ENCODE measurements at regions not wholly inside any gene's neighbourhood (a gene's known extent, or its start where the extent isn't known, plus 50 kb on each side); places are given as distances from the start of the nearest gene placed in this dataset.
"Not testable (repeated sequence)": the region's sequence is repeated elsewhere in the genome, so short reads cannot be mapped to it uniquely, and the experiment has no call there.

DNA sequence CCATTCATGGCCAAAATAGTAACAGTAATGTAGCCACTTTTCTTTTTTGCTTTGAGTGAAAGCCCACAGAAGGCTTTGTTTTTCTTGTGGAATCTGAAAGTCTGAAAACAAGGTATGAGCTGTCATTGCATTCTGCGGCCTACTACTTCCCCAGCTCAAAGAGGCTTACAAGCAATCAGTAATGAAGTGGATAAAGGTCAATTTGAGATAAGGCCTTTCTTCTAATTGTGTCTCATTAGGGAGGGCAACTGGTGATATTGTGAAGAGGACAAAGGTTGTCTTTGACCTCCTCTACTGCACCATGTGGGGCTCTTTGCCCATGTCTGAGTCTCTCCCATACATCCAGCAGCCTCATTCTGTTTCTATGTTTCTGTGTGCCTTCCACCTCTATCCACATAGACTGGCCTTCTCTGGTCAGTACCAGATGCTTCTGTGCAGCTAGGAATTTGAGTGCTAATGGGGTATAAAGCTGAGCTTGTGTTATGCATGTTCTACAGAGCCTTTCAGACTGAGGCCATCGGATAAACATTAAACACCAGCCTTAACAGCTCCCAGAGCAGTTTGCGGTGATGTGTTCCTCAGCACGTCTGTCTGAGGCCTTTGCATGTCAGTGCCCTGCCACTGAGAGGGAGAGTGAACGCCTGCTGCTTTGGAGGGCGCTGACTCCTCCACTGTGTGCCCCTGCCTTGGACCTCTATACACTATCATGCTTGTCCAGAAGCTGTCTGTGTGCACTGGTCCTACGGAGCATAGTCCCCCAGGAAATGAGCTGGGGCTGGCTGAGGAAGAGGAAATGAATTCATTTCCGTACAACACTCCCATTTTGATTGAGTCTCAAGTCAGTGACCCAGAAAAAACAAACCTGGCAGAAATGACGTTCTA is 80.2 kb downstream of the SH2D1A start:
- DNase-seq (ENCODE audit: low spot score): no peak

DNA sequence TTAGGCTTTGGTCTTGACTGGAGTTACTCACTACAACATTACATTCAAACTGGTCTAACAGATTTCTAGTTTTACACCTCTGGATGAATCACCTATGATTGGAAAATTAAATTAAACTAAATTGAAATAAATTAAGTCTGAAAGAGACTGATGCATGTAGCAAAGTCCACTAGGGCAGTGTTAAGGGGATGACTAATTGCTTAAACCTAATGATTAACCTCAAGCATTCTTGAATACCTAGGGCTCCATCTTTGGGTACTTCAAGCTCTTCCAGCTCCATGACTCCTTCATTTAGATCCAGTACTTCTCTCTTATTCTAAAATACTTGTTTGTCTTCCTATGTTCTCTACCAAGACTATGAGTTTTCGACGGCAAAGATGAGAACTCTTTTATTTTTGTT is 86.8 kb downstream of the SH2D1A start:
- DNase-seq (ENCODE audit: low spot score): no peak

DNA sequence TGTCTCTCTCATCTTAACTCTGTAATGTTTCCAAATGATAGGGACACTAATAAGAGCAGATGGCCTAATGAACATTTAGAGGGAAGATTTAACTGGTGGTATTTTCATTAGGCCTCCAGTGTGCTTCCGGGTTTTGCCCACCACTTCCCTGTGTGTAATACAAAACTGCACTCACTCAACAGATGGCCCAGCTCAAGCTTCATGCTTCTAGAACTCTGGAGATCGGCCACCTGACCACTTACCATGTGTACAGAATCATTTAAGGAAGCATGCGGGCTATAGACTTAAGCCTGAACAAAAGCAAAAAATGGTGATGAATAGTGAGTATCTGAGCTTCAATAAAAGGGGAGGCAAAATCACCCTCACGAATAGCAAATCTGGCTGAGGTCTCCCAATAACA is 89.3 kb downstream of the SH2D1A start:
- no peak for DNase-seq (ENCODE audit: low spot score)

DNA sequence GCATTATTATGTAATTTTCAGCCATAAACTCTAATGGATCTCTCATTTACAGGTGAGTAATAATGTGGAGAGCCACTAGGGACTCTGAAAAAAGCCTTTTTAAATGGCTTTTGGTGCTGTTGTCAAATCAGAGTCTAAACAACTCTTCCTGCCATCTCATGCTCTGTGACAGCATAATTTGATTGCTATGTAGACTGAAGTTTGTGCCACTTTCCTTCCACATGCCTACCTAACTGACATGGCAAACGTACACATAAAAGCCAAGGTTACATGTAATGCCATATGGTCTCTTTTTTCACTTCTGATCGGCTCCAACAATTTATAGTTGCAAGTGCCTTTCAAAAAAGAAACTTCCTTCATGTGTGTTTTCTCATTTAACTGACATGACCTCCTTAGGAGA is 94.3 kb downstream of the SH2D1A start:
- no peak for DNase-seq (ENCODE audit: low spot score)

DNA sequence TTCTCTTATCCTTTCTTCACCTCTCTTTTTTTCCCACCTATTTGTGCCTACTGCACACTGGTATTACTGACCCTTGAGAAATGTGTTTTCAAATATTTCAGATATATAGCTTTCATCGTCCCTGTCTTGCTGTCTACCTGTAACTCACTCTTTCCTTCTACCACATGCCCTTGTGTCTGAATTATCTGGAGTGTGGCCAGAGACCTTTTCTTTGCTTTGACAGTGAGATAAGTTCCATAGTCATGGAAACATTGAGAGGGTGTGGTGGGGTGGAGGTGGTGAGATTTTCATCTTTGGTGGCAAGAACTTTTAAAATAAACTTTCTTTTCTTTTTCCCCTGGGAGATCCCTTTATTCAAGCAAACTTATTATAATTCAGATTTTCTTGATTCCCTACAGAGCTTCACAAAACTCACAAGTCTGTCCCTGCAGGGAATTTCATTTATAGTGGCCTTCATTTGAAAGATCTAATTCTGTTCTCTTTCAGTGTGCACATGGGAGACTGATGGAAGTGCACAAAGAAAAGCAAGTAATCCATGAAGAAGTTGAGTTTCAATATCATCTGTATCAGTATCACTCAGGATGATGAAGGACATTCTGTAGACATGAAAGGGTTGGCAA is 95.7 kb downstream of the SH2D1A start:
- no peak for DNase-seq (ENCODE audit: low spot score)

DNA sequence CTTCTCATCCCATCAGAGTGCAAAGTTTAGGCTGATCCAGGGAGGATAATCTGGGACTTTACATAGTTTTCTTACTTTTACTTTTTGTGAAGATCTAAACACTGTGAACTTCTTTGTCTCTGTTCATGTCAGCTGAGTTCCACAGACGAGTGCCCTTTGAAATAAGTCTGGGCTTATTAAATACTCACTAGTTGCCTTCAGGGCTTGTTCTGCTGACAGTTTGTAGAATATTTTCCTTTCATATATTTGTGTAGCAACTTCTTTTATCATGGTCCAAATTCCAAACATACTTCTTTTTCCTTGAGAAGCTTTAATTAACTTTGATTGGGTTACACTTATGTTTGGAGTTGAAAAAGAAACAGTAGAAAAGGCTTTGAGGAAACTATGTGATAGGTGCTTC is 109.6 kb downstream of the SH2D1A start:
- DNase-seq (ENCODE audit: low spot score): no peak

DNA sequence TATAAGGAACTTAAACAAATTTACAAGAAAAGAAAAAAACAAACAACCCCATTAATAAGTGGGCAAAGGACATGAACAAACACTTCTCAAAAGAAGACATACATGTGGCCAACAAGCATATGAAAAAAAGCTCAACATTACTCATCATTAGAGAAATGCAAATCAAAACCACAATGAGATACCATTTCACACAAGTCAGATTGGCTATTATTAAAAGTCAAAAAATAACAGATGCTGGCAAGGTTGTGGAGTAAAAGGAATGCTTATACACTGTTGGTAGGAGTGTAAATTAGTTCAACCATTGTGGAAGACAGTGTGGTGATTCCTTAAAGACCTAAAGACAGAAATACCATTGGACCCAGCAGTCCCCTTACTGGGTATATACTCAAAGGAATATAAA is 113.5 kb downstream of the SH2D1A start:
- not testable (repeated sequence) for DNase-seq (ENCODE audit: low spot score)

DNA sequence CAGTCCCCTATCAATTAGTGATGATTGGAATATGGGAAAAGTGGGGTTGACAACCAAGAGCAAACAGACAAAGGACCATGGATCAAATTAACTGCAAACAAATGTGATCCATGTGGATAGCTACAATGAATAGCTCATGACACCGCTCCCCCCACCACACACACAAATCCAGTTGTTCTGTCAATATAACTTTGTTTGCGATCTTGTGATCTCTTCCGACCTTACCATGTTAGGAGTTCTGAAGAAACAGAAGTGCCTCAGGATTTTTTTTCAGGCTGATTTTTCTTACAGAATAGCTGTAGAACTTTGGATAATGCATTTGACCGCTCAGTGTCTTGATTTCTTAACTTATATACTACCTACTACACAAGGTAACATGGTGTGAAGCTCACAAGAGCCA is 116.6 kb downstream of the SH2D1A start:
- DNase-seq (ENCODE audit: low spot score): no peak

DNA sequence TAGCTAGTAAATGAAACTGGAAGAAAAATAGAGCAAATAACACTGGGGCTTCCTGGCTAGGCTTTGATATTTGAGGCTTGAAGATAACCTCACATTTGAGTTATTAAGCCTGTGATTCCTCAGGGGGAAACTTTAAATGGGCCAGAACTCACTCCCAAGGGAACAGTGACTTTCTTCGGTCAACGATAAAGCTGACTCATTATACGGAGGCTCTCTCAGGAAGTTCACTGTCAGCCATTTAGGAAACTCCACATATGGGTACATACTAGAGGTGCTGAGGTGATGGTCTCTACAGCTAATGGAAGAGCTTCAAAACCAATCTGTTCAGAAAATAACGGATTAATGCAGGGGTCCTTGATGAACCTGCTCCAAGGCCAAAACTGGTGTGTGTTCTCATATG is 120.8 kb downstream of the SH2D1A start:
- no peak for DNase-seq (ENCODE audit: low spot score)

DNA sequence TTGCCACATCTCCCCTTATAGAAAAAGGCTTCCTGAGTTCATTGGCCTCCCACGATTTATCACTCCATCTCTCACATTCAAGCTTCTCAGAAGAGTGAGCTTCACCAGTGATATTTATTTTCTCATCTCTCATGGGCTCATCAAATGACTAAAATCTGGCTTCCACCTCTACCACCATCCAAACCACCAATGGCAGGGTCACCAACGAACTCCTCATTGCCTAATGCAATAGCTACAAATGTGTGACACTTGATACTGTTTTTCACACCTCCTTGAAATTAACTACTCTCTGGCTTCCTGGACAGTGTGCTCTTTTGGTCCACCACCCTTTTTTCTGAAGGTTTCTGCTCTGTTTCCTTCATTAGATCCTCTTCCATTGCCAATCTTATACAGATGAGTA is 129.0 kb downstream of the SH2D1A start:
- no peak for DNase-seq (ENCODE audit: low spot score)

DNA sequence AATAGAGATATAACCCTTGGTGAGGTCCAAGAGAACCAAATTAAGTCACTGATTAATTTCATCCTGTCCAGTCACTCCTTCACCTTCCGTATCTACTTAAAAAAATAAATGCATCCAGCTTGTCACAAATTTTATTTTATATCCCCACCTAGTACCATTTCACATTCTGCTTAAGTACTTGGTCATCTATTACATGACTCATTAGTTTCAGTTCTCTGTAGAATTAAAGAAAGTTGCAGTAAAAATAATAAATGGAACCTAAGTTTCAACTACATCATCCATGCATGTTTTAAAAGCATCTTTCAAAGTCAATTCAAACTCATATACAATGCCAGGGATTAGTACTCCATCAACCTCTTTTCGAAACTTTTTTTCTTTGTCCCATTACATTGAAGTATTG is 130.2 kb downstream of the SH2D1A start:
- DNase-seq (ENCODE audit: low spot score): no peak

DNA sequence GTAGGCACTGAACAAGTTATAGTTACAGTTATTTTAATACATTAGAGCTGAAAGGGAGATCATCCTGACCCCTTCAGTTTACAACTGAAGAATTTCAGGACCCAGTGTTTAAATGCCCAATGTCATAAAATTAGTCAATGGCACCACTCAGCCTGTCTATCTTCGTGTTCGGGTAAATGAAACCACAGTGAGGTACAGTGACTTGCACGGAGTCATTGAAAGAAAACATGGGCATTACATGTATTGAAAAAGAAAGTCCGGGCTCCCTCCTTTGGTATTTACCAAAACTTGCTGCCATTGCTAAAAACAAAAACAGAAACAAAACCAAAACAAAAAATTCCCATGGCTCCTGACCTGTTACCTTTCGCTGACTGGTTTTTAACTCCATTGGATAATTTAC is 131.7 kb downstream of the SH2D1A start:
- DNase-seq (ENCODE audit: low spot score): no peak

DNA sequence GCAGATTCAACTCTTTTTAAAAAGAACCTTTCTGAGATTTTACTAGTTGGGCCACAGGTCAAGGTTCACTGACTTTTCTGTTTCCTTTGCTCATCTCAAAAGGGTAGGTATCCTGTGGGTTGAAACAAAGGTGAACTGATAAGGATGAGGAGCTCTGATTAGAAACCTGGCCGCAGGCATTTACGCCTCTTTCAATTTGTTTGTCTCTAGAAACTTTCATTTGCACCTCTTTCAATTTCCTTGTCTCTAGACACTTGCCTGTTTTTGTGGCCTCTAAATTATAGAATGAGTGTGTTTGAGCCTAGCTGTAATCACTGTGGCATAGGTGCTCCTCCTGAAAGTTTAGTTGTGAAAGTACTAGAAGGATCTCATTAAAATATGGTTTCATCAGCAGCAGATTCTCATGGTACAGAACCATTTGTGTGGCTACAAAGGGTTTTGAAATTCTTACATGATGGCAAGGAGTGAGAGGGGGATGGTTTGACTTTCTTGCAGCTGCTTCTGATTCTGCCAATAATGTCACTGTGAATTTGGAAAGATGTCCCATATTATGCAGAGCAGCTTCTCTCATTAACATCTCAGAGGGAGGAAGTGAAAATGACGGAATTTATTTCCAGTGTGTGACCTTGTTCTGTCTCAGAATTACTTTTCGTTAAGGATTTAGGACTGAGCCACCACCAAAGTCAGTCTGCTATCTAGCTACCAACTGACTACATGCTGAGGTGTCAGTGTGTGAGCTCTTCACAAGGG is 142.2 kb downstream of the SH2D1A start:
- DNase-seq (ENCODE audit: low spot score): no peak

DNA sequence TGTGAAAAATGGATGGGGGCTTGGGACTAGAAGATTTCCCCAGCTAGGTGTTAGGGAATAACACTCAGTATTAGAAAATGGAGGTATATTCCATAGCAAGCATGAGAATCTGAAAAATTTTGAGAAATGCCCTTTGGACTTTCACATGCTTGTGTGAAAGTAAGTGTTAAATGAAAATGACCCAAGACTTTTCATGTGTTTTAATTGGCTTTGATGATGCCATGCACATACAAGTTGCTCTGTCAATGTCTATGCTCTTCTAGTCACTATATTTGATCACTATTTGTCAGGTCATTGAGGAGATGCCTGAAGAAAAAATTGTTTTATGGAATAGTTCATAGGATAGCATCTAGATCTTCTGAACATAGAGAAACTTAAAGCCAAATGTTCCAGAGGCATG is 147.6 kb downstream of the SH2D1A start:
- DNase-seq (ENCODE audit: low spot score): no peak

DNA sequence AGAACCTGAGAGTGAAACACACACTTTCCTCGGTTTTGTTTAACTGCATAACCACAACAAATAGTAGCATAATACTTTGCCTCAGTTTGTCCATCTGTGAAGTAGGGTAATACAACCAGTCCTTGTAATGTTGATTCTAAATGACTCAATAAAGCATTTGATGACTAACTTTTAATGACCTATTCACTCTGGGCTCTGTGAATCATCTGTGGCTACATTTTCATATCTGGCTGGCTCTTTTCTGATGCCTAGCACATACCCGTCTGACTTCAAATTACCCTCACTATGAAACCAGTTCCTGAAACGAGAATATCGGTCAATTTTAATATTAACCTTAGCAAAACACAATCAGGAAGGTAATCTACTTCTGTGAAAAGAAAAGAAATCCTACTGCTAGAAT is 151.0 kb downstream of the SH2D1A start:
- DNase-seq (ENCODE audit: low spot score): no peak

DNA sequence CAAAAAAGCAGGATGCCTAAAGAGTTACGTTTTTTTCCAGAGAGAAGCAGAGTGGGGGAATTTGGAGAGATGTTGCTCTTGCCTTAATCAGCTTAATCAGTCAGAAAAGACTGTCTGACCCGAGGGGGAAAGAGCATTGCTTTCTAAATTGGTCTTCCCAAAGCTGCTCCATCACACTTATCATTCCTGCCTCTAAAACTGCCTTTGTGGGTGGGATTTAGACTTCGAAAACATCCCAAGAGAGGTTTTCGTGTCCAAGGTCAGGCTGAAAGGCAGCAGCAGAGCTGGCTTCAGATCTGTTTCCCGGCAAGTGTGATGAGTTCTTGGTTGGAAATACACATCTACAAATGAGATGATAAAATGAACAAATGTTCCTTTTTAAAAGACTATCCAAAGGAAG is 155.2 kb downstream of the SH2D1A start:
- DNase-seq (ENCODE audit: low spot score): no peak

DNA sequence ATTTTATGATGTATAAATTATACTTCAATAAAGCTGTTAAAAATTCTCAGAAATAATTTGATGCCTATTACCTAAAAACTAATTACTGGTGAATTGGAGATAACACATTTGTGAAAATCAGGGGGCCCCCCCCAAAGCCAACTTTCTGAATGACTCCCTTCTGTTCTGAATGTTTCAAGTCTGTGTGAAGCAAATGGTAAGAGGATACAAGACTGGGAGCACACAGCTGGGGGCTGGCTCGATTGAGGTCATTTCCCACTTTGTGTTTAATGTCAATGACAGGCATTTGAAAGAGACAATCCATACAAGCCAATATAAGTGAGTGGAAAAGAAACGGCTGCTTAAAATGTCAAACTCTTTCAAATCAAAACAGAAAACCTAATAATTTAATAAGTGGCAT is 155.8 kb downstream of the SH2D1A start:
- no peak for DNase-seq (ENCODE audit: low spot score)

DNA sequence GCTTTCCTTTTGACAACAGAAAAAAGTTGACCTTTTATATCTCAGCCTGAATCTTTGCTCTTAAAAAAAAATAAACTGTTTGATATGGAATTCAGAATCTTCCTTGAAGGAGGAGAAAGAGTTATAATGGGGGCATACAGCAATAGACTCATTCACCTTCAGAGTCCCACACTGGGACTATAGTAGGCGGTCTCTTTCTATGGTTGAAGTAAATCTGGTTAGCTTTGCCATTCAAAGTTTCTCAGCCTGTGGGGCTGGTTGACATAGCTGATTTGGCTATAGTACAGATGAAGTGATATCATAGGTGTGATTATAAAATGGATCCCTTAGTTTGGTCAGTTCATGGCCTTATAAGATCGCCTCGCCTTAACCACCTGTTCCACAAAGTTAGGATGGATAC is 156.2 kb downstream of the SH2D1A start:
- no peak for DNase-seq (ENCODE audit: low spot score)

DNA sequence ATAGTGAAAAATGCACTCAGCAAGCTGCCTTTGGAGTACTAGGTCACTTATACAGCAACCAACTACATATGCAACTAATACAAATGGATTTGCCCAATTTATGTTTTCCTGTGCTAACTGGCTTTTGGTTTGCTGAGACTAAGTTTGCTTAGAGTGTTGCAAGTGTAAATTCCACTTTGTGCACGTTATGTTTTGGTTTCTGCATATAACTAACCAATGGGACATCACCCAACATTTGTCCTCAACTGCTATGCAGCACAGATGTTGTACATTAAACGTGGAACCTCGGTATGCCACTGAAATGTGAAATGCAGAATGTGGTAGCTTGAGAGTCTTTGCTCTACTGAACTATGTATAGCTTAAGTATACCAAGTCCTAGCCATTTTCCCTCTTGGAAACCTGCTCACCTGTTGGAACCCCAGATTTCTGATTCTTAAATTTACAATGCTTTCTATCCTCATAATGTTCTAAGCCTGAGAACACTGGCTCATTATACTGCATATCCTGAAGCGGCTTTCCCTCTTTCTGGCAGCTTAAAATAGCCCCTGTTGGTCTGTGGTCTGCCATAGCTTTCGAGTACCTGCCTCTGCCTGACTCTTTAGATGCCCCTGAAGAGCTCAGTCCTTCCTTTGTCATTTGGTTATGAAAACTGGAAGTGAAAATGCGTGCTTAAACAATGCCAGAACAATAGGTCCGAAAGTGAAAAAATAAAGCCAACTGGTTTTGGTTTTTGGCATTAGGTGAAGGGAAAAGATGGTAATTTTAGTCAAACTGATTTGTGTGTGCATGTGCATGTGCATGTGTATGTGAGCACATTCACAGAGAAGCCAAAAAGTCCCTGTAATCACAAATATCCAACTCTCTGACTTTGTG is 158.0 kb downstream of the SH2D1A start:
- no peak for DNase-seq (ENCODE audit: low spot score)

DNA sequence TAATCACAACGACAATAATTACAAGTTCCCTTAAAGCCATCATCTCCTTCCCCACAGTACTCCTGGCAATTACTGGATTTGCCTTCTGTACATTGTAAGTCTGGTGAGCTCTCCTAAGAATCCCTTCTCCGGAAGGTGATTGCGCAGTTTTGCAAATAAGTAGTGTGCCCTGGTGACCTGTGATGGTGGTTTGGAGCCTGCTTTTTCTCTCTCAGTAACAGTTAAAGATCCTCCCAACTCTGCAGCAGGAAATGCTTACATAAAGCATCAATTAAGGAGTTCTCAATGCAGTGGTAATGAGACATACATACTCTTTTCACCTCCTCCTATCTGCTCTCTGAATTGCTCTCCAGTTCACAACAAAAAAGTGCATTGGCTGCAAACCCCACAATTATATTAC is 159.7 kb downstream of the SH2D1A start:
- DNase-seq (ENCODE audit: low spot score): no peak

DNA sequence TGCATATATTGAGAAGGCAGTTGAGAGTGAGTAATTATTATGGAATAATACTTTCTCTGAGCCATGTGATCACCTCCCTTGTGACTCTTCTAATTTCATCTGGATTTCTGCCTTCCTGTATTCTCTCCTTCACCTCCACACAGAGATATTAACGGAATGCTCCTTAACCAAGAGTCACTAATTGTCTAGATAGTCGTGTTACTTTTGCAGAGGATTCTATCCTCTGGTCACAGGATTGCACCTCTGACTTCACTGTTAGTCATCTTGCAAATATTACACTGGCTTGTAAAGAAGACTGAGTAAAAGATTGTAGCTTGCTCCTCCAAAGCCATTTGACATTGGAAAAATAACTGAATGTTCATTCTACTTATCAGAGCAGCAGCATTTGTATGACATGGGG is 160.9 kb downstream of the SH2D1A start:
- DNase-seq (ENCODE audit: low spot score): no peak

DNA sequence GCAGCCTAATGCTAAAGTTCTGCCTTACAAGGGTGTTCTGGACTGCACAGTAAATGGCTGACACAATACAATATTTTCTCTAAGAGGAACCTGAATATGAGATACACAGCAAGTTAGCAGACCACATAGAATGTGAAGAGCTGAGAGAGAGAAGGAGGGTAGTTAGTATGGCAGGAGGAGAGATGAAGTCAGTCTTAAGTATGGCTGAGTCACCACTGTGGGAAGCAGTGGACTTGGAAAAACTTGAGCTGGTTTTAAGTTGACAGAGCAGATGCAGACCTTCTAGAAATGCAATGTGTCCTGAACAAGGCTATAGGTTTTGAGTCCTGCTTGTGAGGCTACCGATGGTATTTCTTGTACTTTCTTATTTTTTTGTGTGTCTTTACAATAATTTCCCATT is 172.5 kb downstream of the SH2D1A start:
- DNase-seq (ENCODE audit: low spot score): no peak

Data from CD4-positive, alpha-beta T cell treated with Interleukin-2 at 100 ng/mL for 4 hours (primary cell).